H9 (cell line): ENCODE measurements at regions not wholly inside any gene's neighbourhood (a gene's known extent, or its start where the extent isn't known, plus 50 kb on each side); places are given as distances from the start of the nearest gene placed in this dataset.
"Not testable (repeated sequence)": the region's sequence is repeated elsewhere in the genome, so short reads cannot be mapped to it uniquely, and the experiment has no call there.

Experiments
- DNase-seq: peaks from one replicate; pipeline ENCODE4 v3.0.0-alpha.2; 2017
- H2AFZ ChIP-seq: one replicate; pipeline ENCODE4 v1.6.1; 2013; ENCODE audit warnings: mild to moderate bottlenecking, low read length, control low read depth, moderate library complexity
- H2AK5ac ChIP-seq: 2 replicates; pipeline ENCODE4 v1.6.1; 2013; ENCODE audit warnings: low read length, control low read depth, mixed read lengths; ENCODE audit not compliant: insufficient read length
- H2BK120ac ChIP-seq: one replicate; pipeline ENCODE4 v1.6.1; 2013; ENCODE audit warnings: low read depth, mild to moderate bottlenecking, low read length, control low read depth, inconsistent platforms; ENCODE audit not compliant: poor library complexity, severe bottlenecking
- H2BK12ac ChIP-seq: 2 replicates; pipeline ENCODE4 v1.6.1; 2013; ENCODE audit warnings: low read length, control low read depth, mixed read lengths, low read depth; ENCODE audit not compliant: insufficient read length
- H2BK15ac ChIP-seq: 2 replicates; pipeline ENCODE4 v1.6.1; 2013; ENCODE audit warnings: low read depth, low read length, control low read depth
- H2BK20ac ChIP-seq: one replicate; pipeline ENCODE4 v1.6.1; 2013; ENCODE audit warnings: low read depth, mild to moderate bottlenecking, low read length, control low read depth, inconsistent platforms; ENCODE audit not compliant: poor library complexity, severe bottlenecking
- H2BK5ac ChIP-seq: 2 replicates; pipeline ENCODE4 v1.6.1; 2013; ENCODE audit warnings: low read length, control low read depth, mixed read lengths; ENCODE audit not compliant: insufficient read length
- H3K14ac ChIP-seq: 2 replicates; pipeline ENCODE4 v1.6.1; 2013; ENCODE audit warnings: low read length, control low read depth; ENCODE audit not compliant: insufficient read depth
- H3K18ac ChIP-seq: 2 replicates; pipeline ENCODE4 v1.6.1; 2013; ENCODE audit warnings: low read depth, mild to moderate bottlenecking, mixed read lengths, low read length, control low read depth; ENCODE audit not compliant: insufficient read length
- H3K23ac ChIP-seq: 2 replicates; pipeline ENCODE4 v1.6.1; 2013; ENCODE audit warnings: low read length, control low read depth, mixed read lengths, low read depth; ENCODE audit not compliant: insufficient read length
- H3K23me2 ChIP-seq: 2 replicates; pipeline ENCODE4 v1.6.1; 2013; ENCODE audit warnings: low read depth, mild to moderate bottlenecking, mixed read lengths, low read length, control low read depth; ENCODE audit not compliant: insufficient read length, poor library complexity, severe bottlenecking
- H3K27ac ChIP-seq: 2 replicates; pipeline ENCODE4 v1.5.1; 2013; ENCODE audit warnings: low read length, control low read depth, mixed read lengths, low read depth; ENCODE audit not compliant: insufficient read length
- H3K27me3 ChIP-seq: 2 replicates; pipeline ENCODE4 v1.6.1; 2013; ENCODE audit warnings: low read length, control low read depth, inconsistent platforms; ENCODE audit not compliant: insufficient read depth
- H3K4ac ChIP-seq: 2 replicates; pipeline ENCODE4 v1.6.1; 2013; ENCODE audit warnings: low read depth, mild to moderate bottlenecking, control low read depth, inconsistent platforms, low read length, moderate library complexity
- H3K4me1 ChIP-seq: 2 replicates; pipeline ENCODE4 v1.6.1; 2013; ENCODE audit warnings: low read length, control low read depth, inconsistent platforms; ENCODE audit not compliant: insufficient read depth
- H3K4me2 ChIP-seq: 2 replicates; pipeline ENCODE4 v1.6.1; 2013; ENCODE audit warnings: low read length, control low read depth, mixed read lengths; ENCODE audit not compliant: insufficient read length, insufficient read depth
- H3K56ac ChIP-seq: 2 replicates; pipeline ENCODE4 v1.6.1; 2013; ENCODE audit warnings: low read depth, mild to moderate bottlenecking, mixed read lengths, low read length, control low read depth; ENCODE audit not compliant: insufficient read length
- H3K79me1 ChIP-seq: 2 replicates; pipeline ENCODE4 v1.6.1; 2013; ENCODE audit warnings: low read depth, mild to moderate bottlenecking, moderate library complexity, low read length, control low read depth, inconsistent platforms; ENCODE audit not compliant: insufficient read depth, poor library complexity, severe bottlenecking
- H3K79me2 ChIP-seq: 2 replicates; pipeline ENCODE4 v1.6.1; 2013; ENCODE audit warnings: low read length, control low read depth, inconsistent platforms; ENCODE audit not compliant: insufficient read depth
- H3K9ac ChIP-seq: 2 replicates; pipeline ENCODE4 v1.6.1; 2013; ENCODE audit warnings: low read length, control low read depth, mixed read lengths; ENCODE audit not compliant: insufficient read length; ENCODE audit errors: extremely low read depth
- H3K9me3 ChIP-seq: one replicate; pipeline ENCODE4 v1.6.1; 2013; ENCODE audit warnings: low read depth, low read length, inconsistent platforms; ENCODE audit not compliant: control insufficient read depth
- H3T11ph ChIP-seq: one replicate; pipeline ENCODE4 v1.6.1; 2013; ENCODE audit warnings: mild to moderate bottlenecking, low read length, control low read depth, inconsistent platforms
- H4K20me1 ChIP-seq: one replicate; pipeline ENCODE4 v1.6.1; 2013; ENCODE audit not compliant: control insufficient read depth, insufficient read length, insufficient read depth
- H4K5ac ChIP-seq: 2 replicates; pipeline ENCODE4 v1.6.1; 2013; ENCODE audit warnings: low read depth, mild to moderate bottlenecking, mixed read lengths, low read length, control low read depth; ENCODE audit not compliant: insufficient read length
- H4K8ac ChIP-seq: replicated peaks from 2 replicates; pipeline ENCODE4 v1.6.1; 2013; ENCODE audit warnings: low read length, control low read depth, mixed read lengths, low read depth; ENCODE audit not compliant: insufficient read length
- H4K91ac ChIP-seq: 2 replicates; pipeline ENCODE4 v1.6.1; 2013; ENCODE audit warnings: low read depth, mild to moderate bottlenecking, moderate library complexity, mixed read lengths, low read length, control low read depth; ENCODE audit not compliant: insufficient read length
- H3K27ac Mint-ChIP-seq, 3 experiments: 2 replicates in 2 of 3; 3 replicates in 1 of 3; pipeline ENCODE4 v1.8.0; 2020 to 2021; ENCODE audit warnings: mixed read lengths in 3 of 3, mild to moderate bottlenecking in 1 of 3, moderate library complexity in 1 of 3
- H3K27me3 Mint-ChIP-seq: 2 replicates; pipeline ENCODE4 v1.8.0; 2021; ENCODE audit warnings: low read depth, mild to moderate bottlenecking, moderate library complexity, mixed read lengths
- H3K36me3 Mint-ChIP-seq, 3 experiments: 2 replicates in 2 of 3; 3 replicates in 1 of 3; pipeline ENCODE4 v1.8.0; 2020 to 2021; ENCODE audit warnings: low read depth in 3 of 3, mixed read lengths in 3 of 3; ENCODE audit not compliant: insufficient read depth in 1 of 3
- H3K4me1 Mint-ChIP-seq, 2 experiments: 2 replicates each; pipeline ENCODE4 v1.8.0; 2020; ENCODE audit warnings: mixed read lengths in 2 of 2
- H3K4me3 Mint-ChIP-seq, 2 experiments: 2 replicates in 1 of 2; 3 replicates in 1 of 2; pipeline ENCODE4 v1.8.0; 2020 to 2021; ENCODE audit warnings: mild to moderate bottlenecking in 2 of 2, mixed read lengths in 2 of 2, moderate library complexity in 1 of 2
- H3K9me3 Mint-ChIP-seq, 2 experiments: 2 replicates in 1 of 2; 3 replicates in 1 of 2; pipeline ENCODE4 v1.8.0; 2020; ENCODE audit warnings: mild to moderate bottlenecking in 2 of 2, mixed read lengths in 2 of 2, moderate library complexity in 1 of 2

GRCh38 chr9:85814800-85815199, 73.0 kb upstream of the AGTPBP1 start:
- H2BK12ac ChIP-seq, H3K27ac Mint-ChIP-seq, H3K4me1 ChIP-seq, H3K23ac ChIP-seq, H3K4me1 Mint-ChIP-seq, H3K56ac ChIP-seq, H2BK120ac ChIP-seq, H3T11ph ChIP-seq, H3K79me1 ChIP-seq, H2BK15ac ChIP-seq, H4K8ac ChIP-seq, DNase-seq, H3K4me3 Mint-ChIP-seq, H2BK5ac ChIP-seq, H3K4ac ChIP-seq, H3K27me3 Mint-ChIP-seq, H2AFZ ChIP-seq, H2BK20ac ChIP-seq, H3K9me3 ChIP-seq, H3K79me2 ChIP-seq, H2AK5ac ChIP-seq, H3K27me3 ChIP-seq, H3K27ac ChIP-seq, H3K18ac ChIP-seq, H3K4me2 ChIP-seq, H3K9me3 Mint-ChIP-seq, H3K9ac ChIP-seq, H3K14ac ChIP-seq, H3K23me2 ChIP-seq, H4K20me1 ChIP-seq, H4K5ac ChIP-seq, H4K91ac ChIP-seq: not testable (repeated sequence)
- peaks cover 2 to 12% (median 8%) of the 10 kb centered on the region in 3 experiments; a peak in 5 of 7 replicates for H3K36me3 Mint-ChIP-seq
